ENCODE measurements at regions not wholly inside any gene's neighbourhood (a gene's known extent, or its start where the extent isn't known, plus 50 kb on each side); places are given as distances from the start of the nearest gene placed in this dataset.

GRCh38 chr14:45716572-45716971, 463.6 kb upstream of the MIS18BP1 start:
- H3K36me3 ChIP-seq (ENCODE audit: control insufficient read depth in 2 of 2, extremely low read depth in 1 of 2, insufficient read depth in 2 of 2, low read length in 2 of 2): no peaks in the 10 kb centered on the region
- H3K9ac ChIP-seq (replicated peaks; ENCODE audit: extremely low read depth, insufficient read depth, low read length): no peak overlapping the region
- H2AFZ ChIP-seq (ENCODE audit: low read depth, low read length): no peak overlapping the region
- H3K4me2 ChIP-seq (ENCODE audit: insufficient read depth, low read length): no peak overlapping the region
- TF ChIP-seq POLR2A (IDR thresholded peaks at IDR 0.05; ENCODE audit: low read depth, low read length) (no peak), POLR2AphosphoS5 (IDR thresholded peaks at IDR 0.05; ENCODE audit: insufficient read depth, low read depth, low read length) (no peak), JUN (IDR thresholded peaks at IDR 0.05; ENCODE audit: borderline replicate concordance, insufficient read depth, insufficient read length, low read depth) (no peak), GATA2 (IDR thresholded peaks at IDR 0.05; ENCODE audit: insufficient read depth, insufficient read length, low read depth, low read length) (no peak), EZH2 (IDR thresholded peaks at IDR 0.05; ENCODE audit: borderline replicate concordance, low read depth, low read length, severe bottlenecking) (no peak), FOS (IDR thresholded peaks at IDR 0.05; ENCODE audit: borderline replicate concordance, insufficient read depth, low read length) (no peak)
- TF ChIP-seq, protein P1, sequence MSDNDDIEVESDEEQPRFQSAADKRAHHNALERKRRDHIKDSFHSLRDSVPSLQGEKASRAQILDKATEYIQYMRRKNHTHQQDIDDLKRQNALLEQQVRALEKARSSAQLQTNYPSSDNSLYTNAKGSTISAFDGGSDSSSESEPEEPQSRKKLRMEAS (IDR thresholded peaks at IDR 0.05; ENCODE audit: insufficient read depth, insufficient read length): no peak
- TF ChIP-seq, protein P2, sequence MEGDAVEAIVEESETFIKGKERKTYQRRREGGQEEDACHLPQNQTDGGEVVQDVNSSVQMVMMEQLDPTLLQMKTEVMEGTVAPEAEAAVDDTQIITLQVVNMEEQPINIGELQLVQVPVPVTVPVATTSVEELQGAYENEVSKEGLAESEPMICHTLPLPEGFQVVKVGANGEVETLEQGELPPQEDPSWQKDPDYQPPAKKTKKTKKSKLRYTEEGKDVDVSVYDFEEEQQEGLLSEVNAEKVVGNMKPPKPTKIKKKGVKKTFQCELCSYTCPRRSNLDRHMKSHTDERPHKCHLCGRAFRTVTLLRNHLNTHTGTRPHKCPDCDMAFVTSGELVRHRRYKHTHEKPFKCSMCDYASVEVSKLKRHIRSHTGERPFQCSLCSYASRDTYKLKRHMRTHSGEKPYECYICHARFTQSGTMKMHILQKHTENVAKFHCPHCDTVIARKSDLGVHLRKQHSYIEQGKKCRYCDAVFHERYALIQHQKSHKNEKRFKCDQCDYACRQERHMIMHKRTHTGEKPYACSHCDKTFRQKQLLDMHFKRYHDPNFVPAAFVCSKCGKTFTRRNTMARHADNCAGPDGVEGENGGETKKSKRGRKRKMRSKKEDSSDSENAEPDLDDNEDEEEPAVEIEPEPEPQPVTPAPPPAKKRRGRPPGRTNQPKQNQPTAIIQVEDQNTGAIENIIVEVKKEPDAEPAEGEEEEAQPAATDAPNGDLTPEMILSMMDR (IDR thresholded peaks at IDR 0.05; ENCODE audit: extremely low read depth in 1 of 2, insufficient read depth in 1 of 2, low read depth in 1 of 2, low read length in 2 of 2): no peak
- H3K79me2 ChIP-seq (ENCODE audit: control insufficient read depth, insufficient read depth, low read length): no peaks in the 10 kb centered on the region
- H3K27me3 ChIP-seq (ENCODE audit: control insufficient read depth in 2 of 2, insufficient read depth in 2 of 2, low read length in 2 of 2): no peaks in the 10 kb centered on the region
- no peaks in the 10 kb centered on the region for H3K9me3 ChIP-seq (replicated peaks; ENCODE audit: control insufficient read depth, insufficient read depth, low read length)
- DNase-seq (ENCODE audit: low read depth, low spot score) (no peak), FAIRE-seq (no peak)
- no peak overlapping the region for H3K27ac ChIP-seq (ENCODE audit: insufficient read depth, low read depth, low read length)
- no peaks in the 10 kb centered on the region for H3K4me1 ChIP-seq (ENCODE audit: control insufficient read depth, extremely low read depth, insufficient read depth, low read length)
- no peaks in the 10 kb centered on the region for H3K9me1 ChIP-seq (replicated peaks; ENCODE audit: control insufficient read depth, extremely low read depth, insufficient read depth, low read length)
- dilution Hi-C loops (cut with MboI; ENCODE audit: extremely low pct_ligation_motif_present, low sequenced_read_pairs) (no loop called here), intact Hi-C loops (cut with micrococcal nuclease) (no loop called here)
- ChIA-PET POLR2A (no interaction called here), CTCF (no interaction called here)
- BruUV-seq (replicated peaks): no TSS peak
- H4K20me1 ChIP-seq (replicated peaks; ENCODE audit: control insufficient read depth, extremely low read depth, insufficient read depth, low read length): no peaks in the 10 kb centered on the region
- no peak overlapping the region for H3K4me3 ChIP-seq (replicated peaks in 1 of 3; ENCODE audit: insufficient read depth in 1 of 3, low read depth in 1 of 3, low read length in 3 of 3)

Measured in endothelial cell of umbilical vein (primary cell).